OCI-LY7 (cell line): ENCODE measurements at regions not wholly inside any gene's neighbourhood (a gene's known extent, or its start where the extent isn't known, plus 50 kb on each side); places are given as distances from the start of the nearest gene placed in this dataset.

Source experiments
- EZH2phosphoT487 ChIP-seq: fragments of 200-600 bp; sonication (generic); IDR thresholded peaks from 2 replicates; pipeline ENCODE4 v1.6.1; 2018; ENCODE audit warnings: low read depth, borderline replicate concordance, mild to moderate bottlenecking, mixed run types, antibody characterized with exemption, low read length, moderate library complexity, mixed read lengths
- TF ChIP-seq, protein P1 (sequence below): fragments of 200-600 bp; sonication (generic); conservative IDR thresholded peaks from 2 replicates; pipeline ENCODE4 v1.5.1; 2014; ENCODE audit warnings: mild to moderate bottlenecking, antibody characterized with exemption, low read length, moderate library complexity, mixed read lengths

DNA sequence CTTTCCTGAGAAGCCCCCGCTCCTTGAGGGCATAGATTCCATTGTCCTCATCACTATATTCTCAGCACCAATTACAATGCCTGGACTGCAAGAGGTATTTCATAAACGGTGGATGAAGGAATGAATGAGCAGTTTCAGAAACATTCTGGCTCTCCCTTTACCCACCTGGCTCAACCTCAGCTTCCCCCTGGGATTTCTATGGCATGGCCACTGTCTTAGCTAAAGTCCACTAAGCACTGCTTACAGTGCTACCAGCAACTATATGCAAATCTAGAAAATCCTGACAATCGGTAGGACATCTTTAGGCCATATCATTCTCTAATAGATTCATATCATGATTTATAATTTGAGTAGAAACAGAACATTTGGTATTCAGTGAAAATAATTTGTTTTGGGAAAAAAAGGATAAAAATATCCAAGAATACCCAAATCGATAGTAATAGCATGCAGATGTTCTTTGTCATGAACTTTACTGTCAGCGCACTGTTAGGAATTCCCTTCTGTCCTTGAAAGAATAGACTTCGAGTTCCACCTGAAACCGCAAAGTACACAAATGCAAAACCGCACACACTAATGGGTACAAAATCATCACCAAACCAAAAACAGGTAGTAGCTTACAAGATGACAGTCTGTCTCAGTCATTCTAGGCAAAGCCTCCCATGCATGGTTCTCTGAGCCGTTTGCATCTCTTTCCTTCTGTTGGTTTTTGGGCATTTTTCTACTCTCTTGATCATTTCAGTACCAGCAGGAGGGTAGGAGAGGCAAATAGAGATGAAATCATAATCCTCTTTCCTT is 303.6 kb upstream of the ID2 start:
- TF ChIP-seq, protein P1, sequence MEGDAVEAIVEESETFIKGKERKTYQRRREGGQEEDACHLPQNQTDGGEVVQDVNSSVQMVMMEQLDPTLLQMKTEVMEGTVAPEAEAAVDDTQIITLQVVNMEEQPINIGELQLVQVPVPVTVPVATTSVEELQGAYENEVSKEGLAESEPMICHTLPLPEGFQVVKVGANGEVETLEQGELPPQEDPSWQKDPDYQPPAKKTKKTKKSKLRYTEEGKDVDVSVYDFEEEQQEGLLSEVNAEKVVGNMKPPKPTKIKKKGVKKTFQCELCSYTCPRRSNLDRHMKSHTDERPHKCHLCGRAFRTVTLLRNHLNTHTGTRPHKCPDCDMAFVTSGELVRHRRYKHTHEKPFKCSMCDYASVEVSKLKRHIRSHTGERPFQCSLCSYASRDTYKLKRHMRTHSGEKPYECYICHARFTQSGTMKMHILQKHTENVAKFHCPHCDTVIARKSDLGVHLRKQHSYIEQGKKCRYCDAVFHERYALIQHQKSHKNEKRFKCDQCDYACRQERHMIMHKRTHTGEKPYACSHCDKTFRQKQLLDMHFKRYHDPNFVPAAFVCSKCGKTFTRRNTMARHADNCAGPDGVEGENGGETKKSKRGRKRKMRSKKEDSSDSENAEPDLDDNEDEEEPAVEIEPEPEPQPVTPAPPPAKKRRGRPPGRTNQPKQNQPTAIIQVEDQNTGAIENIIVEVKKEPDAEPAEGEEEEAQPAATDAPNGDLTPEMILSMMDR, result no peak
- no peak for TF ChIP-seq EZH2phosphoT487
